Stromal cell of bone marrow (primary cell): ENCODE measurements at regions not wholly inside any gene's neighbourhood (a gene's known extent, or its start where the extent isn't known, plus 50 kb on each side); places are given as distances from the start of the nearest gene placed in this dataset.

ENCODE experiments used
- DNase-seq: peaks from one replicate; pipeline ENCODE4 v3.0.0-alpha.2; 2012; ENCODE audit warnings: low read depth

DNA sequence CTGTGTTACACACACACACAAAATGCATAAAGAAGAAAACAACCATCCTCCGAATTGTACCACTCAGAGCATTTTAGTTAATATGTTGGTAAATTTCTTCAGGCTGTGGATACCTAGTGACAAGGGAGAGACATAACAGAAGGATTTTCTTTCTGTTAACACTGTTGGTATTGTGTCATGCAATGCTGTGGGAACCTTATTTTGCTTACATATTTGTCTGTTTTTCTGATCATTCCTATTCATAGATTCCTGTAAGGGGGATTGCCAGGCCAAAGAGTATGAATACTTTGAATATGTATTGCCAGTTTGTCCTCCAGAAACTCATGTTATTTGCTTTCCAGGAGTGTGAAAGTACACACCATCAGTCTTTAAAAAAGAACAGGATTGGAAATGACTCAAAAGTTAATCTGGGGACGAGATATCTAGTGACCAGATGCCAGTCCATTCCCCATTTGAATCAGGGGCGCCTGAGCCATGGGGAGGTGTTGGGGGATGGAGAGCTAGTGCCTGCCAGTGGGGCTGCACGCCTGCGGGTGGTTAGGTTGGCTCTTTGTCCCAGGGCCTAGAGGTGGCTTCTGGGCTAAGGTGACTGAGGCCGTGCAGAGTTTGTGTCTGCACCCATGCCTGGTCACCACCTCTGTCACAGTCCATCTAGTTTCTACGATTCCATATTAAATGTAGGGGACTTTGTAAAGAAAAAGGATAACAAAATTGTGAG, 142.0 kb downstream of the PTPN20 start:
- no peak for DNase-seq

- no peak for DNase-seq
Observed at GRCh38 chr10:47054974-47055373, 143.7 kb downstream of the PTPN20 start.

- no peak for DNase-seq
Observed at GRCh38 chr10:47055386-47056246, 144.4 kb downstream of the PTPN20 start.

- DNase-seq, result no peak
Observed at GRCh38 chr10:47056247-47056510, 145.0 kb downstream of the PTPN20 start.

DNA sequence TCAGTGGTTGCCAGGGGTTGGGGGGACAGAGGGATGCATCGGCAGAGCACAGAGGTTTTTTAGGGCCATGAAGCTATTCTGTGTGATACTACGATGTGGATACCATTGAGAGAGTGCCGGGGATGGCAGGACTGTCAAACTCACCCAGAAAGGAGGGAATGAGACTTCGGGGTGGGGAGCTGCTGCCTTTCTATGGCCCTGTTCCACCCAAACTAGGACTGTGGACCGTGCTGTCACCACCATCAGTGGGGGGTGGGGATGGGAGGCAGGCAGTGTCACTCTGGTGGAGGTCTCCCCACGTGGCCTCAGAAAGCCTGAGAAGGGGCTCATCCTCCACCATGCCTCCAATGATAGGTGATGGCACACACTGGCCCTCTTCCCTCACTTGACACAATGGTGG, 146.2 kb downstream of the PTPN20 start:
- DNase-seq, result no peak

DNA sequence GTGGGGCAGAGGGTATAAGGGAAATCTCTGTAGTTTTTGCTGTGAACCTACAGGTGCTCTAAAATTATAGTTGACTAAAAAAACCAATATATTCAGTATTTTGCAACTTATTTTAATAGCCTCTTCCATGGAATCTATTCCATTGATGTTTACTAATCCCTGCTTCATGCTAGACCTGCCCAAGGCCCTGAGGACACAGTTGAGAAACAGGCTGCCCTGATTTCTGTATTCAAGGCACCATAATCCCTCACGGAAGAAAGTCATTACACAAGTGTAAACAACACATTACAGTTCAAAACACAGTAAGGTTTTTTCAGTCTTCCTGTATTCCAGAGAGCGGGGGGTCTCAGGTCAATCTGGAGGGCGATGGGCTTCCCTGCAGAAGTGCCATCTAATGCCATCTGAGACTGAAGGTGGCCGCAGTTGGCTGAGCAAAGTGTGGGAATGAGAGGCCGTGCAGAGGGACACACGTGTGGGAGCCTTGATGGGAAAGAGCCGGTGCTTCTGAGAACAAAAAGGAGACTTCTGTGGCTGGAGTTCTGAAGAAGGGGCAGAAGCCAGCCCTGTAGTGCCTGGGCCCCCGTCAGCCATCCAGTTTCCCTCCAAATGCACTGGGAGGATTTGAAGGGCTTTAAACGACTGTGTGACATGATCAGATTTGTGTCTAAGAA, 146.9 kb downstream of the PTPN20 start:
- no peak for DNase-seq

GRCh38 chr10:47058961-47059391, 147.7 kb downstream of the PTPN20 start:
- DNase-seq, result peak; percentile 11

DNA sequence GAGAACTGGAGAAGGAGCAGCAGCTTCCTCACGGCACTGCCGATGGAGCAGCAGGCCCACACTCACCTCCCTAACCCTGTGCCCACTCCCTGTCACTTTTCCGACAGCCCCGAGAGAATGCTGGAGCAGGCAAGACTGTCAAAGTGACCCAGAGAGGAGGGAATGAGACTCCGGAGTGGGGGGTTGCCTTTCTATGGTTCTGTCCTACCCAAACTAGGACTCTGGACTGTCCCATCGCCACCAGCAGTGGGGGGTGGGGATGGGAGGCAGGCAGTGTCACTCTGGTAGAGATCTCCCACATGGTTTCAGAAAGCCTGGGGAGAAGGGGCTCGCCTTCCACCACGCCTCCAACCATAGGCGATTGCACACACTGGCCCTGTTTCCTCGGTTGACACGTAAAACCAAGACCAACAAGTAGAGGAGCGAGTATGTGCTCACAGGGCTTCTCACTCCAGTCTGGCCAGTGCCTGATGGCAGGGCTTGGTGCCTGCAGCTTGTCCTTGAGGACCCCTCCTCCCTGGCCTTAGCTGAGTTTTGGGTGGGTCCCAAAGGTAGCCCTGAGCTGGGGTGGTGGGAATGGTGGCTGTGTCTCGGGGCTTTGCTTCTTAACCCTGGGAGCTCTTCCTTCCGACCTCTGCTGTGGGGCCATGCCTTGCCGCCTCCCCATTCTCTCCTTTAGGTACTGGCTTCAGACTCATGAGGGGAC, 148.5 kb downstream of the PTPN20 start:
- no peak for DNase-seq

- DNase-seq, result no peak
Observed at GRCh38 chr10:47060356-47060755, 149.1 kb downstream of the PTPN20 start.

DNA sequence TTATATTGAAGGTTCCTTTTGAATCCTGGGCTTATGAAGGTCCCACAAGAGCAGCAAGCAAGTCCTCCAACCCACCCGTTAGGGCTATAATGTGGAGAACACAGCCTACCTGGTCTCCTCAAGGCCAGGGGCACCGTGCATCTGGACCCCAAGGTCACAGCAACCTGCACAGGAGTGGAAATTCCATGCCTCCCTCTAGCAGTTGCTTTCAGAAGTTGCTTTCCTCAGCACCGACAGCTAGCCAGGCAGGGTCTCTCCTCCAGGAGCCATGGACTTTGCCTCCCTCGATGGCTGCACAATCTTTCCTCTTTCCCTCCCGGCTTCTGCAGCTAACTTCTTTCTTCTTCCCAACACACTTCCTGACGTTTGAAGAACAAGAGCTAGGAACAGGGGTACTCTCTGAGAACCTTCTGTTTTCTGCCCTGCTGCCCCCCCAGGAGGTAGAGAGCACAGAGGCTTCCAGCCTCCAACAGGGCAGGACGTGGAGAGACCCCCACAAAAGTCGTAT, 149.8 kb downstream of the PTPN20 start:
- no peak for DNase-seq

DNA sequence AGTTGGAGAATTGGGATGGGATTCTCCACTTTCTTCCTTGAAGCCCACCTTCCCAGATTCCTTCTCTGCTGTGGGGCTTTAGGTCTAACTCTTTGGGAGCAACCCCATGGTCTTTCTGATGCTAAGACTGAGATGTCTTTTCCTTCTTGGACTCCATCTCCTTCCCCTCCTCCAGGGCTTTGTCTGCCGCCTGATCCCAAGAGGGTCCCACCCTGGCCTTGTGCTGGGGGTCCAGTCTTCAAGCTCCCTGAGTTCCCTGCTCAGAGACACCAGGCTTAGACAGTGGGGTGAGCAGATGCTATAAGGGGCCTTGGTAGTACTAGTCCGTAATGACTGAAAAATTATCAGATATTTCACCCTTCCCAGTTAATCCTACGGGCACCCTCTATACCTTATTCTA, 150.5 kb downstream of the PTPN20 start:
- no peak for DNase-seq

GRCh38 chr10:47062441-47063200, 151.4 kb downstream of the PTPN20 start:
- DNase-seq, result peak; percentile 25

DNA sequence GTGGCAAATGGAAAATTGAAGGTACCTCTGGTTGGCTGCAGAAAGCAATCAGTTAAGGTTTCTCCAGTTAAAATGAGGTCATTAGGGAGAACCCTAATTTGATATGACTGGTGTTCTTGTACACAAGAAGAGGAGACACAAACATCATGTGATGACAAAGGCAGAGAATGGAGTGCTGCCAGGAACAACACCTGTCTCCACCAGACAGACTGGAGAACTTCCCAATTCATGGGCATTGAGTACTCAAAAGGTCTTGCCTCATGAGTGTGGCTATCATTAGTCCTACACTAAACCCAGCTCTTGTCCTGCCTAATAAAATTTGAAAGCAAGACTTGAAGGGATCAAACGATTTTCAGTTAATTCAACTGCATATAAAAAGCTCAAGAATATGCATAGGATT, 152.6 kb downstream of the PTPN20 start:
- DNase-seq, result no peak

- DNase-seq, result no peak
Observed at GRCh38 chr10:47065903-47066302, 154.7 kb downstream of the PTPN20 start.

DNA sequence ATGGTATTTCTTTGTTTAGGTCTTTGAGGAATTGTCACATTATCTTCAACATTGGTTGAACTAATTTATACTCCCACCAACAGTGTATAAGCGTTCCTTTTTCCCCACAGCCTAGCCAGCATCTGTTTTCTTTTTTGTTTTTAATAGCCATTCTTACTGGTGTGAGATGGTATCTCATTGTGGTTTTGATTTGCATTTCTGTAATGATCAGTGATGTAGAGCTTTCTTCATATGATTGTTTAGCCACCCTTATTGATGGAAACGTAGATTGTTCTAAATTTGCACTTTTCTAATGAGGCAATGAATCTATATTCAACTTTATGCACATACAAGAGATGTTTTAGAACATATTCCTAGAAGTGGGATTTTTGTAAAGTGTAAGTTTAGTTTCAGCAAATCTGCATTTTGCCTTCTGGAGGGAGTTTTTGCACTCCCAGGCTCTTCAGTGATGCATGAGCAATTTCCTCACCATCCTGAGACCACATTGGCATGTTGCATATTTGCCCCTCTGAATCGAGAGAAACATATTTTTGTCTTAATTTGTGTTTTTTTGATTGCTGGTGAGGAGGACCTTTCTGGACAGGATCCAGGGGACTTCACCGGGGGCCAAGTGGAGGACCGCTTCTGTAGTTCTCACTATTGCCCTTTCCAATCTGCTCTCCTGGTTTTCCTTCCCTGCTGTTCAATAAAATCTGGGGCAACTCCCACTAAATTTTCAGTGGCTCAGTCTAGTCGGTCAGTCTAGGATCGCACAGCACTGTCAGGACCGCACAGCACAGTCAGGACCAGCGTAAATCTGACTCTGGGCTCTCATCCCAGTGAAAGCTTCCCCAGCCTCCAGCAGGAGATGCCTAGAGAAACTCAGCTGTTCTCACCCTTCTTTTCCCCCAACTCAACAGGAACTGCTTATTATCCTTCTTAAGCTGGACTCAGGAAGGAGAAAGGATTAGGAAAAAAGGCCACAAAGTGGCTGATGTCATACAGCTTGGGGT, 157.0 kb downstream of the PTPN20 start:
- DNase-seq, result no peak

DNA sequence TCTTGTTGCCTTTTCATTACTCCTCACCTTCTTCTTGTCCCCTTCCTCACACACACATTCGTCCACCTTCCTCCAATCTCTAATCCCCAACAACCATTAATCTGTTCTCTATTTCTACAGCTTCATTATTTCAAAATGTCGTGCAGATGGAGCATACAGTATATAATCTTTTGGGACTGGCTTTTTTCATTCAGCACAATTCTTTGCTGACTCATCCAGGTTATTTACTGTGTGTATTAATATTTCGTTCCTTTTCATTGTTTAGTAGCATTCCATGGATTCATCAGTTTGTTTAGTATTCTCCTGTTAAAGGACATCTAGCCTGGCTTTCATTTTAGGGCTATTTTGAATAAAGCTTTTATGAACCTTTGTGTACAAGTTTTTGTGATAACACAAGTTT, 159.3 kb downstream of the PTPN20 start:
- DNase-seq, result no peak

DNA sequence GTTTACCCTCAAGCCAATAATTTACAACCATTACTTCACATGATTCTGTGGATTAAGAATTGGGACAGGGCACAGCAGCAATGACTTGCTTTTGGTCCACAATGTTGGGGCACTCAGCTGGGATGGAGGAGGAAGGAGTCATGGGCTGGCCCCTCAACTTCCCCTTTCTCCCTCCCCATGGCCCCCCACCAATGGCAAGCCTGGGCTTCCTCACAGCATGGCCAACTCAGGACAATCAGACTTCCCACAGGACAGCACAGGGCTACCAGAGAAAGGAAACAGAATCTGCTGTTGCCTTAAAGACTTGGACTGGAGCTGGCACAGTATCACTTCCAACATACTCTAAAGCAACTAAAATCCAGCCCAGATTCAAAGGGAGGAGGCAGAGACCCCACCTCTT, 160.7 kb downstream of the PTPN20 start:
- no peak for DNase-seq

DNA sequence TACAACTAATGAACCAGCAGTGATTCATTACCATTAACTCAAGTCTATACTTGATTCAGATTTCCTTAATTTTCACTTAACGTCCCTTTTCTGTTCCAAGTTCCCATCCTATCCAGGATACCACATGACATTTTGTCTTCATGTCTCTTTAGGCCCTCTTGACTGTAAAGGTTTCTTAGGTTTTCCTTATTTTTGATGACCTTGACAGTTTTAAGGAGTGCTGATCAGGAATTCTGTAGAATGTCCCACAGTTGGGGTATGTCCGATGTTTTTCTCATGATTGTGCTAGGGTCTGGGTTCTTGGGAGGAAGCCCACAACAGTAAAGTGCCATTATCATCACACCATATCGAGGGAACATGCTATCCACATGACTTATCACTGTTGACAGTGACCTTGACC, 162.7 kb downstream of the PTPN20 start:
- DNase-seq, result no peak

GRCh38 chr10:47076949-47077361, 165.7 kb downstream of the PTPN20 start:
- peak; percentile 13 for DNase-seq

DNA sequence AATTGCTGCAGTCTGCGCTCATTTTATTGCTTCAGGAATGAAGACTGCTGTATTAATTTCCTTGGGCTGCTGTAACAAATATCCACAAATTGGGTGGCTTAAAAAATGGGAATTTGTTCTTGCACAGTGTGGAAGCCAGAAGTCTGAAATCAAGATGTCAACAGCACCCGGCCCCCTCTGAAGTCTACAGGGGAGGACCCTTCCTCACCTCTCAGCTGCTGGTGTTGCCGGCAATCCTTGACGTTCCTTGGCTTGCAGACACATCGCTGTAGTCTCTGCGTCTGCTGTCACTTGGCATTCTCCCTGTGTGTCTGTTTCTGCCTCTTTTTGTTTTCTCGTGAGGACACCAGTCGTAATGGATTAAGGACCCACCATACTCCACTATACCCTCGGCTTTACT, 166.2 kb downstream of the PTPN20 start:
- no peak for DNase-seq
